Spleen (tissue), 7 donors: ENCODE measurements at regions not wholly inside any gene's neighbourhood (a gene's known extent, or its start where the extent isn't known, plus 50 kb on each side); places are given as distances from the start of the nearest gene placed in this dataset.

Source experiments
- POLR2A ChIP-seq, 3 donors: fragments of 450-650 bp; IDR thresholded peaks; one replicate each; pipeline ENCODE4 v1.5.1; 2017; ENCODE audit warnings: antibody characterized with exemption in 3 of 3, mild to moderate bottlenecking in 1 of 3
- TF ChIP-seq, protein P1 (sequence below), 11 experiments: fragments of 200-600 bp in 7 of 11; fragments of 450-650 bp in 4 of 11; sonication (generic) in 4 of 11; IDR thresholded peaks in 8 of 11; conservative IDR thresholded peaks in 3 of 11; 1 replicate in 7 of 11; 2 replicates in 4 of 11; pipeline versions ENCODE4 v1.4.0 to v1.8.0; 2016 to 2021; ENCODE audit warnings: antibody characterized with exemption in 11 of 11, inconsistent platforms in 4 of 11, mild to moderate bottlenecking in 1 of 11
- donor health status: DM: no; HTN: no; CAD: no; lungs with moderate emphysema.
- donor health status: DM: no; HTN: no; CAD: no.
- donor health status: DM: no; HTN: no; CAD: no.

DNA sequence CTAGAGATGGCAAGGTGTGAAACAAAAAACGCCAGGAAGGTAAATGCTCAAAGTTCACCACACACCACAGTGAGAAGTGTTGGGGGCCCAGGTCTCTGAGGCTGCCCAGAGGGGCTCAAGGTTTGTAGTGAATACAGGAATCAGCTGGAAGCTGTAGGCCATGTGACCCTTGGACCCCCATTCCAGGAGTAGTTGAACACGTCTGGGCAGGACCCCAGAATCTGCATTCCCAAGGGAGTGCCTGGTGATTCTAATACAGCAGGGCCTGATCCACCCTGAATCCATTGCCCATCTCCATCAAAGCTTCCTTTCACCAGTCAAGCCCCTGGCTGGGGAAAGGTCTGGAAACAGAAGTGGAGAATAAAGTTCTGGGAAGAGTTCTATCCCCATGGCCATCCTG, 70.8 kb upstream of the B3GAT1 start:
- TF ChIP-seq, protein P1, sequence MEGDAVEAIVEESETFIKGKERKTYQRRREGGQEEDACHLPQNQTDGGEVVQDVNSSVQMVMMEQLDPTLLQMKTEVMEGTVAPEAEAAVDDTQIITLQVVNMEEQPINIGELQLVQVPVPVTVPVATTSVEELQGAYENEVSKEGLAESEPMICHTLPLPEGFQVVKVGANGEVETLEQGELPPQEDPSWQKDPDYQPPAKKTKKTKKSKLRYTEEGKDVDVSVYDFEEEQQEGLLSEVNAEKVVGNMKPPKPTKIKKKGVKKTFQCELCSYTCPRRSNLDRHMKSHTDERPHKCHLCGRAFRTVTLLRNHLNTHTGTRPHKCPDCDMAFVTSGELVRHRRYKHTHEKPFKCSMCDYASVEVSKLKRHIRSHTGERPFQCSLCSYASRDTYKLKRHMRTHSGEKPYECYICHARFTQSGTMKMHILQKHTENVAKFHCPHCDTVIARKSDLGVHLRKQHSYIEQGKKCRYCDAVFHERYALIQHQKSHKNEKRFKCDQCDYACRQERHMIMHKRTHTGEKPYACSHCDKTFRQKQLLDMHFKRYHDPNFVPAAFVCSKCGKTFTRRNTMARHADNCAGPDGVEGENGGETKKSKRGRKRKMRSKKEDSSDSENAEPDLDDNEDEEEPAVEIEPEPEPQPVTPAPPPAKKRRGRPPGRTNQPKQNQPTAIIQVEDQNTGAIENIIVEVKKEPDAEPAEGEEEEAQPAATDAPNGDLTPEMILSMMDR (IDR thresholded peaks at IDR 0.05 in 8 of 11, conservative IDR thresholded peaks at IDR 0.05 in 3 of 11): no peak
- TF ChIP-seq POLR2A (IDR thresholded peaks at IDR 0.05): no peak
